ENCODE measurements at regions not wholly inside any gene's neighbourhood (a gene's known extent, or its start where the extent isn't known, plus 50 kb on each side); places are given as distances from the start of the nearest gene placed in this dataset.

- Histone ChIP-seq H3K4me1 (ENCODE audit: control insufficient read depth in 1 of 2, insufficient read depth in 2 of 2, low read length in 2 of 2) (no peaks in the 10 kb centered on the region), H3K27ac (ENCODE audit: low read depth, low read length) (no peak overlapping the region), H3K9ac (ENCODE audit: low read depth in 1 of 2, low read length in 2 of 2) (no peak overlapping the region), H3K9me3 (ENCODE audit: control insufficient read depth in 1 of 2, low read length in 2 of 2) (peaks cover 0 to 5% of the 10 kb centered on the region in 2 donors), H3K27me3 (ENCODE audit: control insufficient read depth in 1 of 2, insufficient read depth in 2 of 2, low read length in 2 of 2) (no peaks in the 10 kb centered on the region), H3K4me3 (ENCODE audit: low read depth in 1 of 2, low read length in 2 of 2) (no peak overlapping the region), H3K36me3 (ENCODE audit: control insufficient read depth in 1 of 2, insufficient read depth in 2 of 2, low read length in 2 of 2) (no peaks in the 10 kb centered on the region)
These were observed 975.8 kb downstream of the TLE4 start for GRCh38 chr9:80547613-80548012.

GRCh38 chr9:80540387-80540786 lies 968.6 kb downstream of the TLE4 start:
- H3K4me3 ChIP-seq (ENCODE audit: low read depth in 1 of 2, low read length in 2 of 2) = no peak overlapping the region
- no peak overlapping the region for H3K9ac ChIP-seq (ENCODE audit: low read depth in 1 of 2, low read length in 2 of 2)
- no peaks in the 10 kb centered on the region for H3K27me3 ChIP-seq (ENCODE audit: control insufficient read depth in 1 of 2, insufficient read depth in 2 of 2, low read length in 2 of 2)
- no peaks in the 10 kb centered on the region for H3K9me3 ChIP-seq (ENCODE audit: control insufficient read depth in 1 of 2, low read length in 2 of 2)
- H3K27ac ChIP-seq (ENCODE audit: low read depth, low read length) = no peak overlapping the region
- H3K36me3 ChIP-seq (ENCODE audit: control insufficient read depth in 1 of 2, insufficient read depth in 2 of 2, low read length in 2 of 2) = no peaks in the 10 kb centered on the region
- no peaks in the 10 kb centered on the region for H3K4me1 ChIP-seq (ENCODE audit: control insufficient read depth in 1 of 2, insufficient read depth in 2 of 2, low read length in 2 of 2)

GRCh38 chr9:80538976-80539375 lies 967.2 kb downstream of the TLE4 start:
- Histone ChIP-seq H3K9me3 (ENCODE audit: control insufficient read depth in 1 of 2, low read length in 2 of 2) (peaks cover 0 to 8% of the 10 kb centered on the region in 2 donors), H3K4me1 (ENCODE audit: control insufficient read depth in 1 of 2, insufficient read depth in 2 of 2, low read length in 2 of 2) (no peaks in the 10 kb centered on the region), H3K4me3 (ENCODE audit: low read depth in 1 of 2, low read length in 2 of 2) (no peak overlapping the region), H3K27ac (ENCODE audit: low read depth, low read length) (no peak overlapping the region), H3K27me3 (ENCODE audit: control insufficient read depth in 1 of 2, insufficient read depth in 2 of 2, low read length in 2 of 2) (no peaks in the 10 kb centered on the region), H3K36me3 (ENCODE audit: control insufficient read depth in 1 of 2, insufficient read depth in 2 of 2, low read length in 2 of 2) (no peaks in the 10 kb centered on the region), H3K9ac (ENCODE audit: low read depth in 1 of 2, low read length in 2 of 2) (no peak overlapping the region)

GRCh38 chr9:80522465-80522864 lies 950.7 kb downstream of the TLE4 start:
- no peaks in the 10 kb centered on the region for H3K27me3 ChIP-seq (ENCODE audit: control insufficient read depth in 1 of 2, insufficient read depth in 2 of 2, low read length in 2 of 2)
- peaks cover 8 to 9% of the 10 kb centered on the region in 2 donors for H3K9me3 ChIP-seq (ENCODE audit: control insufficient read depth in 1 of 2, low read length in 2 of 2)
- no peak overlapping the region for H3K4me3 ChIP-seq (ENCODE audit: low read depth in 1 of 2, low read length in 2 of 2)
- H3K36me3 ChIP-seq (ENCODE audit: control insufficient read depth in 1 of 2, insufficient read depth in 2 of 2, low read length in 2 of 2) = no peaks in the 10 kb centered on the region
- H3K9ac ChIP-seq (ENCODE audit: low read depth in 1 of 2, low read length in 2 of 2) = no peak overlapping the region
- H3K4me1 ChIP-seq (ENCODE audit: control insufficient read depth in 1 of 2, insufficient read depth in 2 of 2, low read length in 2 of 2) = no peaks in the 10 kb centered on the region
- no peak overlapping the region for H3K27ac ChIP-seq (ENCODE audit: low read depth, low read length)

GRCh38 chr9:80521151-80521550 lies 949.4 kb downstream of the TLE4 start:
- Histone ChIP-seq H3K9me3 (ENCODE audit: control insufficient read depth in 1 of 2, low read length in 2 of 2) (peaks cover 5 to 8% of the 10 kb centered on the region in 2 donors), H3K27ac (ENCODE audit: low read depth, low read length) (no peak overlapping the region), H3K9ac (ENCODE audit: low read depth in 1 of 2, low read length in 2 of 2) (no peak overlapping the region), H3K4me3 (ENCODE audit: low read depth in 1 of 2, low read length in 2 of 2) (no peak overlapping the region), H3K27me3 (ENCODE audit: control insufficient read depth in 1 of 2, insufficient read depth in 2 of 2, low read length in 2 of 2) (no peaks in the 10 kb centered on the region), H3K4me1 (ENCODE audit: control insufficient read depth in 1 of 2, insufficient read depth in 2 of 2, low read length in 2 of 2) (no peaks in the 10 kb centered on the region), H3K36me3 (ENCODE audit: control insufficient read depth in 1 of 2, insufficient read depth in 2 of 2, low read length in 2 of 2) (no peaks in the 10 kb centered on the region)

- Histone ChIP-seq H3K36me3 (ENCODE audit: control insufficient read depth in 1 of 2, insufficient read depth in 2 of 2, low read length in 2 of 2) (no peaks in the 10 kb centered on the region), H3K9ac (ENCODE audit: low read depth in 1 of 2, low read length in 2 of 2) (no peak overlapping the region), H3K27me3 (ENCODE audit: control insufficient read depth in 1 of 2, insufficient read depth in 2 of 2, low read length in 2 of 2) (no peaks in the 10 kb centered on the region), H3K4me1 (ENCODE audit: control insufficient read depth in 1 of 2, insufficient read depth in 2 of 2, low read length in 2 of 2) (no peaks in the 10 kb centered on the region), H3K27ac (ENCODE audit: low read depth, low read length) (no peak overlapping the region), H3K9me3 (ENCODE audit: control insufficient read depth in 1 of 2, low read length in 2 of 2) (peaks cover 3 to 8% of the 10 kb centered on the region in 2 donors), H3K4me3 (ENCODE audit: low read depth in 1 of 2, low read length in 2 of 2) (no peak overlapping the region)
These were observed 948.5 kb downstream of the TLE4 start for GRCh38 chr9:80520231-80520630.

- H3K36me3 ChIP-seq (ENCODE audit: control insufficient read depth in 1 of 2, insufficient read depth in 2 of 2, low read length in 2 of 2) = no peaks in the 10 kb centered on the region
These were observed 946.7 kb downstream of the TLE4 start for GRCh38 chr9:80518441-80518840.

GRCh38 chr9:80516679-80517078 lies 944.9 kb downstream of the TLE4 start:
- H3K4me1 ChIP-seq (ENCODE audit: control insufficient read depth in 1 of 2, insufficient read depth in 2 of 2, low read length in 2 of 2) = no peaks in the 10 kb centered on the region
- no peak overlapping the region for H3K27ac ChIP-seq (ENCODE audit: low read depth, low read length)
- H3K36me3 ChIP-seq (ENCODE audit: control insufficient read depth in 1 of 2, insufficient read depth in 2 of 2, low read length in 2 of 2) = no peaks in the 10 kb centered on the region
- H3K9ac ChIP-seq (ENCODE audit: low read depth in 1 of 2, low read length in 2 of 2) = no peak overlapping the region
- no peaks in the 10 kb centered on the region for H3K27me3 ChIP-seq (ENCODE audit: control insufficient read depth in 1 of 2, insufficient read depth in 2 of 2, low read length in 2 of 2)
- peaks cover 0 to 8% of the 10 kb centered on the region in 2 donors for H3K9me3 ChIP-seq (ENCODE audit: control insufficient read depth in 1 of 2, low read length in 2 of 2)
- H3K4me3 ChIP-seq (ENCODE audit: low read depth in 1 of 2, low read length in 2 of 2) = no peak overlapping the region

More at GRCh38 chr9:80518441-80518840, 946.7 kb downstream of the TLE4 start:
- Histone ChIP-seq H3K27me3 (ENCODE audit: control insufficient read depth in 1 of 2, insufficient read depth in 2 of 2, low read length in 2 of 2) (no peaks in the 10 kb centered on the region), H3K9me3 (ENCODE audit: control insufficient read depth in 1 of 2, low read length in 2 of 2) (peaks cover 0 to 8% of the 10 kb centered on the region in 2 donors), H3K4me3 (ENCODE audit: low read depth in 1 of 2, low read length in 2 of 2) (no peak overlapping the region), H3K27ac (ENCODE audit: low read depth, low read length) (no peak overlapping the region), H3K4me1 (ENCODE audit: control insufficient read depth in 1 of 2, insufficient read depth in 2 of 2, low read length in 2 of 2) (no peaks in the 10 kb centered on the region), H3K9ac (ENCODE audit: low read depth in 1 of 2, low read length in 2 of 2) (no peak overlapping the region)

GRCh38 chr9:80509358-80509757 lies 937.6 kb downstream of the TLE4 start:
- Histone ChIP-seq H3K4me1 (ENCODE audit: control insufficient read depth in 1 of 2, insufficient read depth in 2 of 2, low read length in 2 of 2) (no peaks in the 10 kb centered on the region), H3K27me3 (ENCODE audit: control insufficient read depth in 1 of 2, insufficient read depth in 2 of 2, low read length in 2 of 2) (no peaks in the 10 kb centered on the region), H3K9ac (ENCODE audit: low read depth in 1 of 2, low read length in 2 of 2) (no peak overlapping the region), H3K36me3 (ENCODE audit: control insufficient read depth in 1 of 2, insufficient read depth in 2 of 2, low read length in 2 of 2) (no peaks in the 10 kb centered on the region), H3K27ac (ENCODE audit: low read depth, low read length) (no peak overlapping the region), H3K9me3 (ENCODE audit: control insufficient read depth in 1 of 2, low read length in 2 of 2) (peaks cover 0 to 3% of the 10 kb centered on the region in 2 donors), H3K4me3 (ENCODE audit: low read depth in 1 of 2, low read length in 2 of 2) (no peak overlapping the region)

GRCh38 chr9:80507611-80508010 lies 935.8 kb downstream of the TLE4 start:
- H3K27me3 ChIP-seq (ENCODE audit: control insufficient read depth in 1 of 2, insufficient read depth in 2 of 2, low read length in 2 of 2) = no peaks in the 10 kb centered on the region
- no peaks in the 10 kb centered on the region for H3K4me1 ChIP-seq (ENCODE audit: control insufficient read depth in 1 of 2, insufficient read depth in 2 of 2, low read length in 2 of 2)
- H3K27ac ChIP-seq (ENCODE audit: low read depth, low read length) = no peak overlapping the region
- H3K36me3 ChIP-seq (ENCODE audit: control insufficient read depth in 1 of 2, insufficient read depth in 2 of 2, low read length in 2 of 2) = no peaks in the 10 kb centered on the region
- H3K4me3 ChIP-seq (ENCODE audit: low read depth in 1 of 2, low read length in 2 of 2) = no peak overlapping the region
- H3K9ac ChIP-seq (ENCODE audit: low read depth in 1 of 2, low read length in 2 of 2) = no peak overlapping the region
- H3K9me3 ChIP-seq (ENCODE audit: control insufficient read depth in 1 of 2, low read length in 2 of 2) = peaks cover 0 to 15% of the 10 kb centered on the region in 2 donors
